ENCODE measurements at regions not wholly inside any gene's neighbourhood (a gene's known extent, or its start where the extent isn't known, plus 50 kb on each side); places are given as distances from the start of the nearest gene placed in this dataset.

- BruUV-seq (replicated peaks), result no TSS peak
- Histone ChIP-seq H3K27me3 (ENCODE audit: insufficient read depth, low read length) (no peaks in the 10 kb centered on the region), H3K36me3 (ENCODE audit: control insufficient read depth in 1 of 2, insufficient read depth in 2 of 2, low read length in 2 of 2) (no peaks in the 10 kb centered on the region), H3K79me2 (ENCODE audit: insufficient read depth, low read length) (no peaks in the 10 kb centered on the region), H3K4me2 (ENCODE audit: low read length) (no peak overlapping the region), H3K27ac (ENCODE audit: low read depth, low read length) (no peak overlapping the region), H3K9me3 (ENCODE audit: control insufficient read depth in 1 of 2, insufficient read depth in 1 of 2, low read depth in 1 of 2, low read length in 2 of 2) (no peaks in the 10 kb centered on the region), H3K4me1 (ENCODE audit: control insufficient read depth in 1 of 2, insufficient read depth in 2 of 2, low read length in 2 of 2) (no peaks in the 10 kb centered on the region), H4K20me1 (ENCODE audit: insufficient read depth) (no peaks in the 10 kb centered on the region), H3K9ac (ENCODE audit: low read length) (no peak overlapping the region), H3K4me3 (replicated peaks in 1 of 2; ENCODE audit: low read depth in 1 of 2, low read length in 2 of 2) (no peak overlapping the region), H2AFZ (ENCODE audit: low read depth, low read length, poor library complexity, severe bottlenecking) (no peak overlapping the region), H3K9me2 (ENCODE audit: insufficient read depth) (no peaks in the 10 kb centered on the region)
- intact Hi-C loops (cut with micrococcal nuclease), result no loop called here
- DNase-seq (ENCODE audit: low read depth, low spot score) (no peak), ATAC-seq (no peak)
- ChIA-PET RAD21 (ENCODE audit: low non-redundant PET in 1 of 2, low total read pairs in 2 of 2, uncharacterized antibody in 2 of 2, unreplicated experiment in 2 of 2) (no interaction called here), CTCF (no interaction called here), POLR2A (no interaction called here)
- TF ChIP-seq TCF7L2 (IDR thresholded peaks at IDR 0.05; ENCODE audit: borderline replicate concordance, extremely low read depth, insufficient read depth, insufficient read length), result no peak
- no peak for TF ChIP-seq EGR1 (IDR thresholded peaks at IDR 0.05; ENCODE audit: low read depth)
- TF ChIP-seq EZH2 (IDR thresholded peaks at IDR 0.05), result no peak
- TF ChIP-seq ATF3 (IDR thresholded peaks at IDR 0.05), result no peak
- no peak for TF ChIP-seq YY1 (IDR thresholded peaks at IDR 0.05; ENCODE audit: extremely low read depth, insufficient replicate concordance, low read depth, low read length)
- no peak for TF ChIP-seq RAD21 (IDR thresholded peaks at IDR 0.05; ENCODE audit: low read depth)
- TF ChIP-seq POLR2AphosphoS5 (IDR thresholded peaks at IDR 0.05; ENCODE audit: low read depth, low read length), result no peak
Measured at GRCh38 chr4:33715841-33716395, 2528.4 kb downstream of the ARAP2 start.

- Histone ChIP-seq H3K27me3 (ENCODE audit: insufficient read depth, low read length) (no peaks in the 10 kb centered on the region), H3K36me3 (ENCODE audit: control insufficient read depth in 1 of 2, insufficient read depth in 2 of 2, low read length in 2 of 2) (no peaks in the 10 kb centered on the region), H3K9me3 (ENCODE audit: control insufficient read depth in 1 of 2, insufficient read depth in 1 of 2, low read depth in 1 of 2, low read length in 2 of 2) (no peaks in the 10 kb centered on the region), H3K27ac (ENCODE audit: low read depth, low read length) (no peak overlapping the region), H3K9me2 (ENCODE audit: insufficient read depth) (no peaks in the 10 kb centered on the region), H4K20me1 (ENCODE audit: insufficient read depth) (no peaks in the 10 kb centered on the region), H3K9ac (ENCODE audit: low read length) (no peak overlapping the region), H2AFZ (ENCODE audit: low read depth, low read length, poor library complexity, severe bottlenecking) (no peak overlapping the region), H3K4me1 (ENCODE audit: control insufficient read depth in 1 of 2, insufficient read depth in 2 of 2, low read length in 2 of 2) (no peaks in the 10 kb centered on the region), H3K4me3 (replicated peaks in 1 of 2; ENCODE audit: low read depth in 1 of 2, low read length in 2 of 2) (no peak overlapping the region), H3K4me2 (ENCODE audit: low read length) (no peak overlapping the region), H3K79me2 (ENCODE audit: insufficient read depth, low read length) (no peaks in the 10 kb centered on the region)
- DNase-seq (ENCODE audit: low read depth, low spot score) (no peak), ATAC-seq (no peak)
- TF ChIP-seq POLR2A (IDR thresholded peaks at IDR 0.05; ENCODE audit: borderline replicate concordance, extremely low read depth, insufficient read depth, insufficient read length) (no peak), SP1 (IDR thresholded peaks at IDR 0.05; ENCODE audit: low read depth) (no peak), ZBTB33 (IDR thresholded peaks at IDR 0.05; ENCODE audit: extremely low read depth, insufficient replicate concordance, low read length) (no peak), CBX3 (IDR thresholded peaks at IDR 0.05; ENCODE audit: low read depth) (no peak)
- ChIA-PET CTCF (no interaction called here), POLR2A (no interaction called here), RAD21 (ENCODE audit: low non-redundant PET in 1 of 2, low total read pairs in 2 of 2, uncharacterized antibody in 2 of 2, unreplicated experiment in 2 of 2) (no interaction called here)
- intact Hi-C loops (cut with micrococcal nuclease), result no loop called here
- BruUV-seq (replicated peaks), result no TSS peak
Measured at GRCh38 chr4:33722254-33722653, 2522.1 kb downstream of the ARAP2 start.

Measured in HCT116 (cell line).